IMR-90 (cell line): ENCODE measurements at regions not wholly inside any gene's neighbourhood (a gene's known extent, or its start where the extent isn't known, plus 50 kb on each side); places are given as distances from the start of the nearest gene placed in this dataset.

Experiments used
- ATAC-seq: fragments of 200-7000 bp; cut with Tn5 transposase; 2 replicates; pipeline ENCODE4 v1.9.1; 2020; ENCODE audit warnings: low read depth, mild to moderate bottlenecking, moderate library complexity
- BruUV-seq: library from RNA; stranded (reverse); fragments of 400-500 nt; replicated peaks from 2 replicates; lab custom pipeline; 2021; lab: Mats Ljungman, UMichigan
- CTCF ChIA-PET: fragments of 300-600 bp; formaldehyde crosslinking; extraction: SDS; loops from one replicate; lab custom pipeline; 2021; ENCODE audit warnings: antibody characterized with exemption; lab: Yijun Ruan, JAX
- POLR2A ChIA-PET: fragments of 300-600 bp; sonication (Branson Sonifier 250); formaldehyde crosslinking; loops from one replicate; lab custom pipeline; 2022; ENCODE audit warnings: antibody characterized with exemption; ENCODE audit not compliant: unreplicated experiment; lab: Charles Lee
- DNase-seq: peaks from one replicate; pipeline ENCODE4 v3.0.0; 2013
- H2AFZ ChIP-seq: replicated peaks from 2 replicates; pipeline ENCODE3; 2013; ENCODE audit warnings: low read length, mild to moderate bottlenecking; ENCODE audit not compliant: poor library complexity
- H2AK5ac ChIP-seq: 2 replicates; pipeline ENCODE4 v1.6.1; 2013; ENCODE audit warnings: low read depth, low read length, inconsistent platforms
- H2AK9ac ChIP-seq: replicated peaks from 2 replicates; pipeline ENCODE3; 2013; ENCODE audit warnings: mild to moderate bottlenecking, low read depth, low read length, moderate library complexity; ENCODE audit not compliant: poor library complexity
- H2BK120ac ChIP-seq: 2 replicates; pipeline ENCODE4 v1.6.1; 2013; ENCODE audit warnings: low read depth, low read length, inconsistent platforms
- H2BK15ac ChIP-seq: 3 replicates; pipeline ENCODE4 v1.6.1; 2013; ENCODE audit warnings: low read depth, low read length, inconsistent platforms
- H2BK20ac ChIP-seq: 2 replicates; pipeline ENCODE4 v1.6.1; 2013; ENCODE audit warnings: low read depth, mild to moderate bottlenecking, inconsistent platforms, low read length, moderate library complexity
- H2BK5ac ChIP-seq: 2 replicates; pipeline ENCODE4 v1.6.1; 2013; ENCODE audit warnings: mild to moderate bottlenecking, low read depth, low read length, inconsistent platforms; ENCODE audit not compliant: poor library complexity, severe bottlenecking
- H3K14ac ChIP-seq: replicated peaks from 2 replicates; pipeline ENCODE4 v1.6.1; 2013; ENCODE audit warnings: low read depth, low read length, inconsistent platforms
- H3K18ac ChIP-seq: 2 replicates; pipeline ENCODE4 v1.6.1; 2013; ENCODE audit warnings: low read depth, low read length, control low read depth
- H3K23ac ChIP-seq: 2 replicates; pipeline ENCODE4 v1.6.1; 2013; ENCODE audit warnings: low read depth, low read length, inconsistent platforms
- H3K27ac ChIP-seq: 2 replicates; pipeline ENCODE4 v1.5.1; 2013; ENCODE audit warnings: mild to moderate bottlenecking, control low read depth, low read length; ENCODE audit not compliant: insufficient read depth
- H3K27me3 ChIP-seq: 2 replicates; pipeline ENCODE4 v1.6.1; 2013; ENCODE audit warnings: low read length; ENCODE audit not compliant: control insufficient read depth, insufficient read depth
- H3K36me3 ChIP-seq: 2 replicates; pipeline ENCODE4 v1.6.1; 2013; ENCODE audit warnings: low read length, mixed read lengths; ENCODE audit not compliant: control insufficient read depth, insufficient read depth
- H3K4ac ChIP-seq: 2 replicates; pipeline ENCODE4 v1.6.1; 2013; ENCODE audit warnings: low read depth, low read length, inconsistent platforms
- H3K4me1 ChIP-seq: 2 replicates; pipeline ENCODE4 v1.6.1; 2013; ENCODE audit warnings: low read length, mixed read lengths; ENCODE audit not compliant: control insufficient read depth, insufficient read depth
- H3K4me2 ChIP-seq: 2 replicates; pipeline ENCODE4 v1.6.1; 2013; ENCODE audit warnings: low read depth, mild to moderate bottlenecking, control low read depth, low read length, moderate library complexity
- H3K4me3 ChIP-seq: 2 replicates; pipeline ENCODE4 v1.5.1; 2013; ENCODE audit warnings: low read depth, mild to moderate bottlenecking, control low read depth, low read length, moderate library complexity; ENCODE audit not compliant: insufficient read depth
- H3K56ac ChIP-seq: 2 replicates; pipeline ENCODE4 v1.6.1; 2013; ENCODE audit warnings: low read length, inconsistent platforms; ENCODE audit not compliant: insufficient read depth; ENCODE audit errors: extremely low read depth
- H3K79me1 ChIP-seq, 2 experiments: 2 replicates each; pipeline ENCODE4 v1.6.1; 2013; ENCODE audit warnings: low read length in 2 of 2, inconsistent platforms in 1 of 2, low read depth in 1 of 2
- H3K9ac ChIP-seq: 2 replicates; pipeline ENCODE4 v1.6.1; 2013; ENCODE audit warnings: low read depth, low read length, control low read depth
- H3K9me1 ChIP-seq: 2 replicates; pipeline ENCODE4 v1.6.1; 2013; ENCODE audit warnings: low read length, inconsistent platforms; ENCODE audit not compliant: insufficient read depth
- H3K9me3 ChIP-seq: 2 replicates; pipeline ENCODE4 v1.6.1; 2013; ENCODE audit warnings: low read length; ENCODE audit not compliant: control insufficient read depth, insufficient read depth
- H4K20me1 ChIP-seq: 2 replicates; pipeline ENCODE4 v1.6.1; 2013; ENCODE audit warnings: low read length, inconsistent platforms; ENCODE audit not compliant: insufficient read depth
- H4K5ac ChIP-seq: 2 replicates; pipeline ENCODE4 v1.6.1; 2013; ENCODE audit warnings: mild to moderate bottlenecking, low read depth, low read length, control low read depth
- H4K8ac ChIP-seq, 2 experiments: 2 replicates each; pipeline ENCODE4 v1.6.1; 2013; ENCODE audit warnings: low read depth in 2 of 2, low read length in 2 of 2, control low read depth in 1 of 2, inconsistent platforms in 1 of 2
- H4K91ac ChIP-seq: 2 replicates; pipeline ENCODE4 v1.6.1; 2013; ENCODE audit warnings: low read depth, low read length, inconsistent platforms; ENCODE audit not compliant: insufficient read depth
- BHLHE40 ChIP-seq: fragments of 150-350 bp; IDR thresholded peaks from 2 replicates; pipeline ENCODE4 v1.6.1; 2016; ENCODE audit warnings: mild to moderate bottlenecking, low read depth, low read length
- CEBPB ChIP-seq: IDR thresholded peaks from 2 replicates; pipeline ENCODE4 v1.6.1; 2012; ENCODE audit warnings: low read depth, low read length, improper control_type of control experiment
- CHD1 ChIP-seq: IDR thresholded peaks from 2 replicates; pipeline ENCODE4 v1.6.1; 2012; ENCODE audit warnings: low read depth, low read length, improper control_type of control experiment
- CTCF ChIP-seq: conservative IDR thresholded peaks from 2 replicates; pipeline ENCODE4 v1.5.1; 2012; ENCODE audit warnings: mild to moderate bottlenecking, low read depth, low read length, improper control_type of control experiment
- ELK1 ChIP-seq: fragments of 150-350 bp; IDR thresholded peaks from 2 replicates; pipeline ENCODE4 v1.6.1; 2016; ENCODE audit warnings: low read depth, mild to moderate bottlenecking, low read length, moderate library complexity, borderline replicate concordance
- FOS ChIP-seq: fragments of 150-350 bp; IDR thresholded peaks from 2 replicates; pipeline ENCODE4 v1.6.1; 2016; ENCODE audit warnings: low read depth, low read length
- MAFK ChIP-seq: IDR thresholded peaks from 2 replicates; pipeline ENCODE4 v1.6.1; 2012; ENCODE audit warnings: low read depth, low read length, improper control_type of control experiment
- MAZ ChIP-seq: IDR thresholded peaks from 2 replicates; pipeline ENCODE4 v1.6.1; 2012; ENCODE audit warnings: low read depth, mild to moderate bottlenecking, low read length, improper control_type of control experiment, moderate library complexity, borderline replicate concordance
- MXI1 ChIP-seq: IDR thresholded peaks from 2 replicates; pipeline ENCODE4 v1.6.1; 2012; ENCODE audit warnings: low read depth, mild to moderate bottlenecking, low read length, moderate library complexity, borderline replicate concordance
- NFE2L2 ChIP-seq: fragments of 150-350 bp; IDR thresholded peaks from 2 replicates; pipeline ENCODE4 v1.6.1; 2016; ENCODE audit warnings: low read depth, mild to moderate bottlenecking, low read length
- POLR2A ChIP-seq: IDR thresholded peaks from 2 replicates; pipeline ENCODE4 v1.6.1; 2012; ENCODE audit warnings: mild to moderate bottlenecking, low read depth, low read length
- RAD21 ChIP-seq: IDR thresholded peaks from 2 replicates; pipeline ENCODE4 v1.6.1; 2012; ENCODE audit warnings: low read length, improper control_type of control experiment
- RCOR1 ChIP-seq: IDR thresholded peaks from 2 replicates; pipeline ENCODE4 v1.6.1; 2012; ENCODE audit warnings: mild to moderate bottlenecking, low read length, improper control_type of control experiment; ENCODE audit not compliant: insufficient replicate concordance
- RFX5 ChIP-seq: IDR thresholded peaks from 2 replicates; pipeline ENCODE4 v1.8.0; 2012; ENCODE audit warnings: low read depth, mild to moderate bottlenecking, low read length, moderate library complexity
- SMC3 ChIP-seq: fragments of 150-350 bp; IDR thresholded peaks from 2 replicates; pipeline ENCODE4 v1.6.1; 2016; ENCODE audit warnings: low read depth, mild to moderate bottlenecking, antibody characterized with exemption, low read length, moderate library complexity
- USF2 ChIP-seq: fragments of 150-350 bp; IDR thresholded peaks from 2 replicates; pipeline ENCODE4 v1.6.1; 2017; ENCODE audit warnings: mild to moderate bottlenecking, antibody characterized with exemption, low read length, low read depth
- WGBS, 2 experiments: methylation state at CpG; one replicate each; pipeline versions ENCODE4 v1.1.5 to v1.1.7; 2013; ENCODE audit warnings: missing lambda C conversion rate in 2 of 2; ENCODE audit not compliant: insufficient read length in 1 of 2; ENCODE audit errors: extremely low coverage in 2 of 2; 5-methylcytosine and 5-hydroxymethylcytosine counted together
- dilution Hi-C: fragments of 300-500 bp; cut with HindIII; formaldehyde crosslinking; loops from one replicate; pipeline ENCODE4 v1.14.3; 2018; ENCODE audit warnings: low sequenced_read_pairs; ENCODE audit not compliant: unreplicated experiment
- in situ Hi-C: fragments of 300-500 bp; cut with MboI; formaldehyde crosslinking; loops from 3 replicates; pipeline ENCODE4 v1.14.3; 2019; ENCODE audit warnings: low sequenced_read_pairs, inconsistent platforms, mixed read lengths
- intact Hi-C: fragments of 100-400 bp; cut with micrococcal nuclease; formaldehyde crosslinking; loops from 2 replicates; pipeline ENCODE4 v1.10.0; 2022

DNA sequence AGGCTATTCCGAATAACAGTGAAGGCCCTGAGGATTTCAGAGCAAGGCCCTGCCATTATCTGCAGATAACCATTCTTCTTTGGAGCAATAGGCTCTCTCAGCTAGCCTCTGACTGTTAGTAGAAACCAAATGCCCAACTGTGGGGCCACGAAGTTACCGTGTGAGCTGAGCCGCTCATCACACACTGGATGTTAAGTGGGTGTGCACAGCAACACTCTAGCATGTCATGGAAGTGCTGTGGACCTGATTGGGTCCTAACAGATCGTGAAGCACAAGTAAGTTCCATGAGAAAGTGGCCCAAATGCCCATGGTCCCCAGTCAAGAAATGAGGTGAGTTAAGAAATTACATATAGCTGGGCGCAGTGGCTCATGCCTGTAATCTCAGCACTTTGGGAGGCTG is 190.4 kb downstream of the ALG10 start:
- H3K27ac ChIP-seq: no peak overlapping the region
- TF ChIP-seq CHD1 (no peak), NFE2L2 (no peak), SMC3 (no peak), RFX5 (no peak), MXI1 (no peak), MAZ (no peak), BHLHE40 (no peak), RCOR1 (no peak), FOS (no peak), CEBPB (no peak), RAD21 (no peak), CTCF (no peak), ELK1 (no peak), USF2 (no peak), MAFK (no peak), POLR2A (no peak)
- no peaks in the 10 kb centered on the region for H3K79me1 ChIP-seq
- no peak overlapping the region for H4K91ac ChIP-seq
- DNase-seq (no peak), ATAC-seq (no peak)
- 25% methylated on average over 2 of the region's 6 CpGs; no CpG with 5 or more reads in 1 of the 2 experiments for WGBS, 2 experiments
- no peak overlapping the region for H2AK9ac ChIP-seq
- no peak overlapping the region for H2BK5ac ChIP-seq
- H3K56ac ChIP-seq: no peak overlapping the region
- CTCF ChIA-PET: no interaction called here
- intact Hi-C loops (no loop called here), dilution Hi-C loops (no loop called here), in situ Hi-C loops (no loop called here)
- H3K4ac ChIP-seq: no peak overlapping the region
- H3K27me3 ChIP-seq: no peaks in the 10 kb centered on the region
- H2BK20ac ChIP-seq: no peak overlapping the region
- H3K9ac ChIP-seq: no peak overlapping the region
- H3K9me3 ChIP-seq: peaks cover 45% of the 10 kb centered on the region
- no peaks in the 10 kb centered on the region for H3K36me3 ChIP-seq
- no peak overlapping the region for H2AK5ac ChIP-seq
- H3K18ac ChIP-seq: no peak overlapping the region
- H4K20me1 ChIP-seq: no peaks in the 10 kb centered on the region
- H3K4me3 ChIP-seq: no peak overlapping the region
- H4K8ac ChIP-seq: no peak overlapping the region
- no peak overlapping the region for H3K4me2 ChIP-seq
- POLR2A ChIA-PET: no interaction called here
- no peak overlapping the region for H2BK15ac ChIP-seq
- H2BK120ac ChIP-seq: no peak overlapping the region
- H2AFZ ChIP-seq: no peak overlapping the region
- H4K5ac ChIP-seq: no peak overlapping the region
- no peaks in the 10 kb centered on the region for H3K4me1 ChIP-seq
- H3K14ac ChIP-seq: no peak overlapping the region
- no peak overlapping the region for H3K23ac ChIP-seq
- H3K9me1 ChIP-seq: no peaks in the 10 kb centered on the region
- no TSS peak for BruUV-seq
